Prostate gland (tissue), 2 donors: ENCODE measurements at regions not wholly inside any gene's neighbourhood (a gene's known extent, or its start where the extent isn't known, plus 50 kb on each side); places are given as distances from the start of the nearest gene placed in this dataset.

ENCODE experiments used
- CTCF ChIP-seq, 4 experiments: fragments of 200-600 bp in 2 of 4; fragments of 450-650 bp in 2 of 4; sonication (generic) in 2 of 4; IDR thresholded peaks; 1 replicate in 3 of 4; 2 replicates in 1 of 4; pipeline ENCODE4 v1.5.1; 2016 to 2019; ENCODE audit warnings: antibody characterized with exemption in 4 of 4, mild to moderate bottlenecking in 2 of 4, moderate library complexity in 2 of 4
- POLR2A ChIP-seq: fragments of 450-650 bp; IDR thresholded peaks from one replicate; pipeline ENCODE4 v1.6.1; 2016; ENCODE audit warnings: antibody characterized with exemption, mild to moderate bottlenecking

DNA sequence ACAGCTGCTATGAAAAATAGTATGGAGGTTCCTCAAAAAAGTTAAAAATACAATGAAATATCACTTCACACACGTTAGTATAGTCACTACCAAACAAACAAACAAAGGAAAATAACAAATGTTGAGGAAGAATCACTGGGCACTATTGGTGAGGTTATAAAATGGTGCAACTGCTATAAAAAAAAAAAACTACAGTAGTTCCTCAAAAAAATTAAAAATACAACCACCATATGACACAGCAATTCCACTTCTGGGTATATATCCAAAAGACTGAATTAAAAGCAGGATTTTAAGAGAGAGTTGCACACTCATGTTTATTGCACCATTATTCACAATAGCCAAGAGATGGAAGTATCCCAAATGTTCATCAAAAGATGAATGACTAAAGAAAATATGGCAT is 80.9 kb upstream of the POU3F3 start:
- TF ChIP-seq CTCF (IDR thresholded peaks at IDR 0.05) = no peak
- no peak for TF ChIP-seq POLR2A
